CD4-positive, alpha-beta T cell (primary cell): ENCODE measurements at regions not wholly inside any gene's neighbourhood (a gene's known extent, or its start where the extent isn't known, plus 50 kb on each side); places are given as distances from the start of the nearest gene placed in this dataset.
"Not testable (repeated sequence)": the region's sequence is repeated elsewhere in the genome, so short reads cannot be mapped to it uniquely, and the experiment has no call there.

Experiments used
- ATAC-seq: fragments of 200-7000 bp; cut with Tn5 transposase; one replicate; pipeline ENCODE4 v1.10.0; 2022; ENCODE audit warnings: mild to moderate bottlenecking; ENCODE audit not compliant: poor library complexity
- CTCF ChIA-PET: fragments of 350-600 bp; sonication (Branson Sonifier 250); formaldehyde crosslinking; loops from one replicate; lab custom pipeline; 2021; ENCODE audit warnings: antibody characterized with exemption, inconsistent platforms; lab: Charles Lee
- POLR2A ChIA-PET: fragments of 350-600 bp; sonication (Branson Sonifier 250); formaldehyde crosslinking; loops from one replicate; lab custom pipeline; 2021; ENCODE audit warnings: antibody characterized with exemption, inconsistent platforms; lab: Charles Lee
- DNase-seq, 14 experiments: peaks; one replicate each; pipeline ENCODE4 v3.0.0-alpha.2; 2013 to 2020; ENCODE audit warnings: mixed read lengths in 2 of 14
- H3K27ac ChIP-seq, 2 donors: one replicate each; pipeline versions ENCODE4 v1.5.1 to v1.7.0; 2013; ENCODE audit warnings: low read length in 2 of 2, low read depth in 1 of 2, mild to moderate bottlenecking in 1 of 2
- H3K27me3 ChIP-seq, 2 experiments: 1 replicate in 1 of 2; 2 replicates in 1 of 2; pipeline versions ENCODE4 v1.6.1 to v1.7.0; 2013; ENCODE audit warnings: low read length in 2 of 2, control low read depth in 1 of 2, mild to moderate bottlenecking in 1 of 2, moderate library complexity in 1 of 2; ENCODE audit not compliant: insufficient read depth in 2 of 2, control insufficient read depth in 1 of 2
- H3K36me3 ChIP-seq: one replicate; pipeline ENCODE4 v1.6.1; 2013; ENCODE audit warnings: low read length, control low read depth; ENCODE audit not compliant: insufficient read depth
- H3K4me1 ChIP-seq: one replicate; pipeline ENCODE4 v1.6.1; 2013; ENCODE audit warnings: low read length, control low read depth; ENCODE audit not compliant: insufficient read depth
- H3K4me3 ChIP-seq: one replicate; pipeline ENCODE4 v1.5.1; 2013; ENCODE audit warnings: mild to moderate bottlenecking, low read length, moderate library complexity
- H3K9me3 ChIP-seq, 2 experiments: 1 replicate in 1 of 2; 2 replicates in 1 of 2; pipeline versions ENCODE4 v1.6.1 to v1.7.0; 2013; ENCODE audit warnings: low read length in 2 of 2, mild to moderate bottlenecking in 2 of 2, control low read depth in 1 of 2, moderate library complexity in 1 of 2; ENCODE audit not compliant: control insufficient read depth in 1 of 2, insufficient read depth in 1 of 2
- H3K27ac Mint-ChIP-seq: one replicate; pipeline ENCODE4 v1.8.0; 2020; ENCODE audit warnings: mixed read lengths
- H3K27me3 Mint-ChIP-seq: one replicate; pipeline ENCODE4 v1.8.0; 2021; ENCODE audit warnings: mixed read lengths
- H3K36me3 Mint-ChIP-seq: one replicate; pipeline ENCODE4 v1.8.0; 2021; ENCODE audit warnings: low read depth, mixed read lengths
- H3K4me1 Mint-ChIP-seq: one replicate; pipeline ENCODE4 v1.8.0; 2021; ENCODE audit warnings: low read depth, mixed read lengths
- H3K4me3 Mint-ChIP-seq: one replicate; pipeline ENCODE4 v1.8.0; 2020; ENCODE audit warnings: mild to moderate bottlenecking, mixed read lengths
- H3K9me3 Mint-ChIP-seq: one replicate; pipeline ENCODE4 v1.8.0; 2020; ENCODE audit warnings: mixed read lengths
- intact Hi-C, 2 experiments: fragments of 100-400 bp; cut with DNase I in 1 of 2; cut with micrococcal nuclease in 1 of 2; formaldehyde crosslinking; loops; one replicate each; pipeline versions ENCODE4 v1.15.1 to v1.9.0; 2023 to 2025; cut with DNase I, micrococcal nuclease

DNA sequence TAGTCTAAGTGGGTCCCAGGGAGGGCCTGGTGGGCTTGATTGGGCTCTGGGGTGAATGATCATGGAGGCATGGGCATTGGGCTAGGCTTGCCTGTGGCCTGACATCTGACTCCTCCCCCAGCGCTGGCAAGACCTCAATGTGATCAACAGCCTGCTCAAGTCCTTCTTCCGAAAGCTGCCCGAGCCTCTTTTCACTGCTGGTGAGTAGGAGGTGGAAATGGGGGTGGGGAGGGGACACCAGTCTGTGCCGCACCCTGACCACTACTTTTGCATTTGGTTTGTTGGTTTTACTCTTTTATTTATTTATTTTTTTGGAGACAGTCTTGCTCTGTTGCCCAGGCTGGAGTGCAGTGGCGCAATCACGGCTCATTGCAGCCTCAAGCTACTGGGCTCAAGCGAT lies 116.7 kb downstream of the ZNF267 start:
- not testable (repeated sequence) for H3K36me3 Mint-ChIP-seq

DNA sequence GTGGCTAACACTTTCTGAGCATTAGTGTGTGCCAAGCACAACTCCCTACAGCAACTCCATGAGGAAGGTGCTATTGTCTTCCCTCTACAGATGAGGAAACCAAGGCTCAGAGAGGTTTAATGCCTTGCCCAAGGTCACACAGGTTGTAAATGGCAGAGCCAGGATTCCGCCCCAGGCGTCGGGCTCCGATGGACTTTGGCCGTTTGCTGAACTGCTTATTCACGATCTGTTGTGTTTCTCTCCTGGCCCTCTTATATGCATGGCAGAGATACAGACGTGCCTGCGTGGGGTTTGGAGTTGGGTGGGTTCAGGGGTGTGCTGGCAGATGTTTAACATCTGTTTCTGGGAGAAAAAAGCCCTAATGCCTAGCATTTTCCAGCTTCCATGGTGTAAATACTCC lies 117.4 kb downstream of the ZNF267 start:
- H3K27ac Mint-ChIP-seq, CTCF ChIA-PET, intact Hi-C loops: not testable (repeated sequence)

More for the DNA sequence above, 116.7 kb downstream of the ZNF267 start:
- H3K27ac Mint-ChIP-seq, POLR2A ChIA-PET, H3K4me3 ChIP-seq, ATAC-seq, H3K27ac ChIP-seq, CTCF ChIA-PET, H3K4me1 Mint-ChIP-seq, H3K27me3 ChIP-seq, H3K27me3 Mint-ChIP-seq, H3K36me3 ChIP-seq, H3K4me3 Mint-ChIP-seq, H3K9me3 Mint-ChIP-seq, H3K9me3 ChIP-seq, DNase-seq, intact Hi-C loops, H3K4me1 ChIP-seq: not testable (repeated sequence)

GRCh38 chr16:31996325-31996724 lies 122.7 kb downstream of the ZNF267 start:
- H3K36me3 Mint-ChIP-seq, POLR2A ChIA-PET, H3K27ac ChIP-seq, H3K27ac Mint-ChIP-seq, H3K4me1 ChIP-seq, H3K27me3 Mint-ChIP-seq, CTCF ChIA-PET, H3K4me1 Mint-ChIP-seq, intact Hi-C loops, H3K9me3 ChIP-seq, H3K4me3 ChIP-seq, H3K27me3 ChIP-seq, ATAC-seq, H3K4me3 Mint-ChIP-seq, H3K9me3 Mint-ChIP-seq, H3K36me3 ChIP-seq: not testable (repeated sequence)
- DNase-seq: peak in 1 of 14 experiments; percentile 2

More for the DNA sequence above, 117.4 kb downstream of the ZNF267 start:
- H3K4me3 Mint-ChIP-seq, H3K27ac ChIP-seq, DNase-seq, H3K9me3 ChIP-seq, H3K4me3 ChIP-seq, H3K36me3 Mint-ChIP-seq, H3K27me3 Mint-ChIP-seq, H3K4me1 Mint-ChIP-seq, H3K4me1 ChIP-seq, H3K27me3 ChIP-seq, H3K36me3 ChIP-seq, H3K9me3 Mint-ChIP-seq, ATAC-seq, POLR2A ChIA-PET: not testable (repeated sequence)

GRCh38 chr16:32002496-32002895 lies 128.9 kb downstream of the ZNF267 start:
- H3K36me3 ChIP-seq, H3K4me1 Mint-ChIP-seq, H3K9me3 Mint-ChIP-seq, POLR2A ChIA-PET, H3K4me1 ChIP-seq, CTCF ChIA-PET, H3K27me3 ChIP-seq, intact Hi-C loops, DNase-seq, H3K4me3 Mint-ChIP-seq, H3K36me3 Mint-ChIP-seq, H3K27ac Mint-ChIP-seq, H3K27me3 Mint-ChIP-seq, H3K4me3 ChIP-seq, ATAC-seq, H3K27ac ChIP-seq: not testable (repeated sequence)
- peaks cover 0 to 17% of the 10 kb centered on the region in 2 experiments for H3K9me3 ChIP-seq

- H3K9me3 ChIP-seq: peaks cover 0 to 17% of the 10 kb centered on the region in 2 experiments
- CTCF ChIA-PET, intact Hi-C loops, H3K4me1 Mint-ChIP-seq, POLR2A ChIA-PET, ATAC-seq, H3K27me3 ChIP-seq, H3K4me3 Mint-ChIP-seq, H3K9me3 Mint-ChIP-seq, H3K36me3 Mint-ChIP-seq, H3K27ac ChIP-seq, DNase-seq, H3K4me3 ChIP-seq, H3K27me3 Mint-ChIP-seq, H3K4me1 ChIP-seq, H3K27ac Mint-ChIP-seq, H3K36me3 ChIP-seq: not testable (repeated sequence)
Observed at GRCh38 chr16:32003819-32004218, 130.2 kb downstream of the ZNF267 start.

DNA sequence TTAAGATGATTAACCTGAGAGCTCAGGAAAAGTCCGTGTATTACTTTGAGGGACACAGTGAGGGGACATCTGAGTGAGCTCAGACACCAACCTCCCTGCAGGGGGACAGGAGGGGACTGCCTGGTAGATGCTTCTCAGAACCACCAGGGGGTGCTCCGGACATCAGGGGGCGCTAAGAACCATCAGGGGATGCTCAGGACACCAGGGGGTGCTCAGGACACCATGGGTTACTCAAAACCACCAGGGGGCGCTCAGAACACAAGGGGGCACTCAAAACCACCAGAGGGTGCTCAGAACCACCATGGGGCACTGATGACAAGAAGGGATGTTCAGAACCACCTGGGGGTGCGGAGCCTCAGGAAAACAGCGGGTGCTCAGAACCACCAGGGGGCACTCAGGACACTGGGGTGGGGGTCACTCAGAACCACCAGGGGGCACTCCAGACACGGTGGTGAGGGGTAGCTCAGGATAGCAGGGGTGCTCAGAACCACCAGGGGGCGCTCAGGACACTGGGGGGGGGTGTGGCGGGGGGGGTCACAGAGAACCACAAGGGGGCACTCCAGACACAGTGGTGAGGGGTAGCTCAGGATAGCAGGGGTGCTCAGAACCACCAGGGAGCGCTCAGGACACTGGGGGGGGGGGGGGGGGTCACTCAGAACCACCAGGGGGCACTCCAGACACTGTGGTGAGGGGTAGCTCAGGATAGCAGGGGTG lies 165.3 kb downstream of the ZNF267 start:
- intact Hi-C loops, H3K27me3 Mint-ChIP-seq, H3K36me3 ChIP-seq, H3K4me1 Mint-ChIP-seq, H3K4me3 Mint-ChIP-seq, H3K4me1 ChIP-seq, H3K27ac ChIP-seq, ATAC-seq, H3K9me3 Mint-ChIP-seq, H3K36me3 Mint-ChIP-seq, H3K4me3 ChIP-seq, H3K9me3 ChIP-seq, POLR2A ChIA-PET, H3K27ac Mint-ChIP-seq, CTCF ChIA-PET, H3K27me3 ChIP-seq: not testable (repeated sequence)
- peak in 4 of 14 experiments; percentile 2 to 29 (median 6) for DNase-seq

- DNase-seq, H3K36me3 ChIP-seq, H3K4me3 Mint-ChIP-seq, H3K27ac Mint-ChIP-seq, H3K27me3 Mint-ChIP-seq, H3K27ac ChIP-seq, H3K4me3 ChIP-seq, intact Hi-C loops, H3K4me1 Mint-ChIP-seq, H3K27me3 ChIP-seq, H3K9me3 ChIP-seq, ATAC-seq, POLR2A ChIA-PET, H3K4me1 ChIP-seq, H3K9me3 Mint-ChIP-seq, CTCF ChIA-PET, H3K36me3 Mint-ChIP-seq: not testable (repeated sequence)
Observed at GRCh38 chr16:32039919-32040318, 166.3 kb downstream of the ZNF267 start.
